ENCODE measurements at regions not wholly inside any gene's neighbourhood (a gene's known extent, or its start where the extent isn't known, plus 50 kb on each side); places are given as distances from the start of the nearest gene placed in this dataset.

DNA sequence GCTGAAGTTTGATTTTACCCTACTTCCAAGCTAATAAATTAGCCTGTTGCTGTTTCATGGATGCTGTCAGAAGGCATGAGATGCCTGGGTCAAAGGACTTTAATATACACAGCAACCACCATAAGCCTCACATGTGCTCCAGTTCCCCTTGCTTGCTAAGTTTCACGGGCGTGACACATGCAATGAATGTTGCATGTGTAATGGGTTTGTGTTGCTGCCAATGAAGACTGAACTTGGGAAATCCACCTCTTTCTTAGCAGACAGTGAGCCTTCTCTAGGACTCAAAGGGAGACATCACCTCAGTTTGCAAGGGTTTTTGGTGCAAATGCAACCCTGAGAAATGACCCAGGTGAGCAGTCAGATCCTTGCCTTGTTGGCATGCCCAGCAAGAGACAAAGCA is 505.5 kb upstream of the PODXL start:
- H3K27me3 ChIP-seq (ENCODE audit: insufficient read depth, poor library complexity, severe bottlenecking): no peaks in the 10 kb centered on the region
- no peak overlapping the region for H3K4me3 ChIP-seq (replicated peaks; ENCODE audit: insufficient read depth, low read length)
- TF ChIP-seq, protein P1, sequence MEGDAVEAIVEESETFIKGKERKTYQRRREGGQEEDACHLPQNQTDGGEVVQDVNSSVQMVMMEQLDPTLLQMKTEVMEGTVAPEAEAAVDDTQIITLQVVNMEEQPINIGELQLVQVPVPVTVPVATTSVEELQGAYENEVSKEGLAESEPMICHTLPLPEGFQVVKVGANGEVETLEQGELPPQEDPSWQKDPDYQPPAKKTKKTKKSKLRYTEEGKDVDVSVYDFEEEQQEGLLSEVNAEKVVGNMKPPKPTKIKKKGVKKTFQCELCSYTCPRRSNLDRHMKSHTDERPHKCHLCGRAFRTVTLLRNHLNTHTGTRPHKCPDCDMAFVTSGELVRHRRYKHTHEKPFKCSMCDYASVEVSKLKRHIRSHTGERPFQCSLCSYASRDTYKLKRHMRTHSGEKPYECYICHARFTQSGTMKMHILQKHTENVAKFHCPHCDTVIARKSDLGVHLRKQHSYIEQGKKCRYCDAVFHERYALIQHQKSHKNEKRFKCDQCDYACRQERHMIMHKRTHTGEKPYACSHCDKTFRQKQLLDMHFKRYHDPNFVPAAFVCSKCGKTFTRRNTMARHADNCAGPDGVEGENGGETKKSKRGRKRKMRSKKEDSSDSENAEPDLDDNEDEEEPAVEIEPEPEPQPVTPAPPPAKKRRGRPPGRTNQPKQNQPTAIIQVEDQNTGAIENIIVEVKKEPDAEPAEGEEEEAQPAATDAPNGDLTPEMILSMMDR (IDR thresholded peaks at IDR 0.05; ENCODE audit: insufficient read depth, low read length): no peak
- TF ChIP-seq POLR2AphosphoS5 (IDR thresholded peaks at IDR 0.05; ENCODE audit: low read depth) (no peak), SPI1 (IDR thresholded peaks at IDR 0.05; ENCODE audit: borderline replicate concordance, low read depth) (no peak), GABPA (IDR thresholded peaks at IDR 0.05; ENCODE audit: low read depth) (no peak)
- TF ChIP-seq, protein P2, sequence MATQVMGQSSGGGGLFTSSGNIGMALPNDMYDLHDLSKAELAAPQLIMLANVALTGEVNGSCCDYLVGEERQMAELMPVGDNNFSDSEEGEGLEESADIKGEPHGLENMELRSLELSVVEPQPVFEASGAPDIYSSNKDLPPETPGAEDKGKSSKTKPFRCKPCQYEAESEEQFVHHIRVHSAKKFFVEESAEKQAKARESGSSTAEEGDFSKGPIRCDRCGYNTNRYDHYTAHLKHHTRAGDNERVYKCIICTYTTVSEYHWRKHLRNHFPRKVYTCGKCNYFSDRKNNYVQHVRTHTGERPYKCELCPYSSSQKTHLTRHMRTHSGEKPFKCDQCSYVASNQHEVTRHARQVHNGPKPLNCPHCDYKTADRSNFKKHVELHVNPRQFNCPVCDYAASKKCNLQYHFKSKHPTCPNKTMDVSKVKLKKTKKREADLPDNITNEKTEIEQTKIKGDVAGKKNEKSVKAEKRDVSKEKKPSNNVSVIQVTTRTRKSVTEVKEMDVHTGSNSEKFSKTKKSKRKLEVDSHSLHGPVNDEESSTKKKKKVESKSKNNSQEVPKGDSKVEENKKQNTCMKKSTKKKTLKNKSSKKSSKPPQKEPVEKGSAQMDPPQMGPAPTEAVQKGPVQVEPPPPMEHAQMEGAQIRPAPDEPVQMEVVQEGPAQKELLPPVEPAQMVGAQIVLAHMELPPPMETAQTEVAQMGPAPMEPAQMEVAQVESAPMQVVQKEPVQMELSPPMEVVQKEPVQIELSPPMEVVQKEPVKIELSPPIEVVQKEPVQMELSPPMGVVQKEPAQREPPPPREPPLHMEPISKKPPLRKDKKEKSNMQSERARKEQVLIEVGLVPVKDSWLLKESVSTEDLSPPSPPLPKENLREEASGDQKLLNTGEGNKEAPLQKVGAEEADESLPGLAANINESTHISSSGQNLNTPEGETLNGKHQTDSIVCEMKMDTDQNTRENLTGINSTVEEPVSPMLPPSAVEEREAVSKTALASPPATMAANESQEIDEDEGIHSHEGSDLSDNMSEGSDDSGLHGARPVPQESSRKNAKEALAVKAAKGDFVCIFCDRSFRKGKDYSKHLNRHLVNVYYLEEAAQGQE (IDR thresholded peaks at IDR 0.05; ENCODE audit: insufficient replicate concordance, low read depth): no peak
- DNase-seq (ENCODE audit: low read depth in 1 of 2, low spot score in 1 of 2): no peak
- H3K27ac ChIP-seq (replicated peaks): no peak overlapping the region

DNA sequence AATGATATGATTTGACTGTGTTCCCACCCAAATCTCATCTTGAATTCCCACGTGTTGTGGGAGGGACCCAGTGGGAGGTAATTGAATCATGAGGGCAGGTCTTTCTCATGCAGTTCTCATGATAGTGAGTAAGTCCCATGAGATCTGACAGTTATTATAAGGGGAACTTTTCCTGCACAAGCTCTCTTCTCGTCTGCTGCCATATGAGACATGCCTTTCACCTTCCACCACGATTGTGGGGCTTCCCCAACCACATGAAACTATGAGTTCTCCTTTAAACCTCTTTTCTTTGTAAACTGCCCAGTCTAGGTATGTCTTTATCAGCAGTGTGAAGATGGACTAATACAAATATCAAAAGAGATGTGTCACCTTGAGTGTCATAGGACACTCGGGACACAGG is 502.7 kb upstream of the PODXL start:
- Histone ChIP-seq H3K27me3 (ENCODE audit: insufficient read depth, poor library complexity, severe bottlenecking) (peaks cover 4% of the 10 kb centered on the region), H3K4me3 (replicated peaks; ENCODE audit: insufficient read depth, low read length) (no peak overlapping the region), H3K27ac (replicated peaks) (no peak overlapping the region)
- no peak for DNase-seq (ENCODE audit: low read depth in 1 of 2, low spot score in 1 of 2)
- TF ChIP-seq GABPA (IDR thresholded peaks at IDR 0.05; ENCODE audit: low read depth) (no peak), SPI1 (IDR thresholded peaks at IDR 0.05; ENCODE audit: borderline replicate concordance, low read depth) (no peak), POLR2AphosphoS5 (IDR thresholded peaks at IDR 0.05; ENCODE audit: low read depth) (no peak)
- TF ChIP-seq, protein P2 (IDR thresholded peaks at IDR 0.05; ENCODE audit: insufficient replicate concordance, low read depth): no peak
- TF ChIP-seq, protein P1 (IDR thresholded peaks at IDR 0.05; ENCODE audit: insufficient read depth, low read length): no peak

DNA sequence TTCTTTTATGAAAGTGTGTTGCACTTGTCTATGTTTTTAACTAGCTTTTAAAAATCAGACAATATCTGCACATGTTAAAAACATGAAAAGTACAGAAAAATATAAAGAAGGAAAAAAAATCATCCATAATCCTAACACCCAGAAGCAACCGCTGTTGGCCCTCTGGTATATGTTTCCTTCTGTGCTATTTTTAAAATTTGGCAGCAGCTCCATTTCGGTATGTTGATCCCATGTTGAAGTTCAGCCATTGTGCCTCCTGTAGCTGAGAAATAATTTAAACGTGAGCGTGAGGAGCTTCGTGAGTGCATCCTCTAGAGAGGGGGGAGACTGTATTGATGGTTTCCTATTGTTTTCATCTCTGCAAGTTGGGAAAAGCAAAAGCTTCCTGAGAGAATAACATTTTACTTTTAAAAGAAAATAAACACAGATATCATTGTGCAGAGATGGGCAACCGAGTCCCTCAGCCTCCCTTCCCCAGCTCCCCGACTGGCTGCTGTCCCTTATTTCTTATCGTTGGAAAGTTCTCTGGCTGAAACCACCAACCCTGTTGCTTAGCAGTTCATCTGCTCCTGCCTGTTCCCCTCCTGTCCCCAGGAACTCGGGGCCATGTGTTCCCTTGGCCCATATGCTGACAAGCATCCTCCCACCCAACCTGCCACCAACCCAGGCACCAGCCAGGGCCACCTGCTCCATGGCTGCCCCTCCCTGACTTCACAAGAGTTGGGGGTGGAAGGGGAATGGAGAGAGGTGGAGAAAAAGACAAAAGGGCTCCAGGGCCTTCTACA is 499.1 kb upstream of the PODXL start:
- no peak for DNase-seq (ENCODE audit: low read depth in 1 of 2, low spot score in 1 of 2)
- H3K27me3 ChIP-seq (ENCODE audit: insufficient read depth, poor library complexity, severe bottlenecking): peaks cover 4% of the 10 kb centered on the region
- H3K4me3 ChIP-seq (replicated peaks; ENCODE audit: insufficient read depth, low read length): no peak overlapping the region
- no peak overlapping the region for H3K27ac ChIP-seq (replicated peaks)
- TF ChIP-seq GABPA (IDR thresholded peaks at IDR 0.05; ENCODE audit: low read depth): no peak
- TF ChIP-seq, protein P2 (IDR thresholded peaks at IDR 0.05; ENCODE audit: insufficient replicate concordance, low read depth): no peak
- TF ChIP-seq POLR2AphosphoS5 (IDR thresholded peaks at IDR 0.05; ENCODE audit: low read depth): no peak
- TF ChIP-seq, protein P1 (IDR thresholded peaks at IDR 0.05; ENCODE audit: insufficient read depth, low read length): no peak
- TF ChIP-seq SPI1 (IDR thresholded peaks at IDR 0.05; ENCODE audit: borderline replicate concordance, low read depth): no peak
